A673 (cell line): ENCODE measurements at regions not wholly inside any gene's neighbourhood (a gene's known extent, or its start where the extent isn't known, plus 50 kb on each side); places are given as distances from the start of the nearest gene placed in this dataset.
"Not testable (repeated sequence)": the region's sequence is repeated elsewhere in the genome, so short reads cannot be mapped to it uniquely, and the experiment has no call there.

ENCODE experiments used
- CTCF ChIP-seq: fragments of 300-800, 200-600 bp; sonication (generic); conservative IDR thresholded peaks from 2 replicates; pipeline ENCODE4 v1.5.1; 2017; ENCODE audit warnings: low read depth, mild to moderate bottlenecking, antibody characterized with exemption, low read length, moderate library complexity, mixed read lengths
- EZH2 ChIP-seq: fragments of 200-600 bp; sonication (generic); IDR thresholded peaks from 2 replicates; pipeline ENCODE4 v1.6.1; 2017; ENCODE audit warnings: borderline replicate concordance, low read depth, mild to moderate bottlenecking, mixed read lengths, antibody characterized with exemption, low read length; ENCODE audit not compliant: poor library complexity, severe bottlenecking

- TF ChIP-seq CTCF, EZH2: not testable (repeated sequence)
Observed at GRCh38 chrX:26911785-26912184, 551.4 kb downstream of the PPP4R3C start.
